GM19455 (cell line): ENCODE measurements at regions not wholly inside any gene's neighbourhood (a gene's known extent, or its start where the extent isn't known, plus 50 kb on each side); places are given as distances from the start of the nearest gene placed in this dataset.

Experiments
- ATAC-seq: cut with Tn5 transposase; IDR thresholded peaks from one replicate; pipeline ENCODE4 v1.9.1; 2021; ENCODE audit not compliant: unreplicated experiment

DNA sequence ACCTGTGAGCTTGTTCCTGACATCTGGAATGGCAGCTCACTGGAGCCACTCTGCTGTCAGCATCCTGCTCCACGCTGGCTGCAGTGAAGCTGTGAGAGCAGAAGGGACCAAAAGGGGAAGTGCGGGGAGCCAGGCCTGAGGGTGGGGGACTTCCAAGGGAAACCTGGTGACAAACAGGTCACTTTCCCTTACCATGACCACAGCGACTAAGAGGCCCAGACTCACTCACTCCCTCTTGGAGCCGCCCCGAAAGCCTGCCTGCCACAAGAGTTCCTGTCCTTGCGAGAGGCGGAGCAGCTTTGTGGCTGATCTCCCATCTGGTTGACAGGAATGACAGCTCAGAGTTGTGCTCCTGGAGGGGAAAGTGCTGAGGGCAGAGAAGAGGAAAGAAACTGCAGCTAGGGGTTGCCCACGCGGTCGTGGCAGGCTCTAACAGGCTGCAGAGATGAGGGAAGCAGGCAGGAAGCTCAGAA lies 183.8 kb upstream of the NTM start:
- ATAC-seq = peak; percentile 80

- ATAC-seq = no peak
Observed at GRCh38 chr11:131190446-131190845, 180.0 kb upstream of the NTM start.

DNA sequence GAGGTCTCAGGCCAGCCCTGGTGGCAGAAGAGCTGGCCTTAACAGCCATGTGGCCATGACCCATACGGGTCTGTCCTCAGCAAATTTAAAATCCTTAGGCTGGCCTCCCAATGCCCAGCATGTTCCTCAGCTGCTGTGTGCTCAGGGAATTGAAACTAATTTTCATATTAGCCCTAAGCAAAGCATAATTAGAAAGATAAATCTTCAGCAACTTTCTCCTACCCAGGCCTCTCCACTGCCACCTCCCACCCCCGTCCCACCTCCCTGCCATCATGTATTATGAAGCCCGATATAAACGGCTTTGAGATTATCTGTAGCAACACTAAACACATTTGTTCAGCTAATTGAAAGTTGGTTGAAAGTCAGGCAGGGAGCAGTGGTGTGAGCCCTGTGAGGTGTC lies 178.8 kb upstream of the NTM start:
- no peak for ATAC-seq

GRCh38 chr11:131192628-131193027 lies 177.8 kb upstream of the NTM start:
- no peak for ATAC-seq

GRCh38 chr11:131193031-131193501 lies 177.3 kb upstream of the NTM start:
- no peak for ATAC-seq

DNA sequence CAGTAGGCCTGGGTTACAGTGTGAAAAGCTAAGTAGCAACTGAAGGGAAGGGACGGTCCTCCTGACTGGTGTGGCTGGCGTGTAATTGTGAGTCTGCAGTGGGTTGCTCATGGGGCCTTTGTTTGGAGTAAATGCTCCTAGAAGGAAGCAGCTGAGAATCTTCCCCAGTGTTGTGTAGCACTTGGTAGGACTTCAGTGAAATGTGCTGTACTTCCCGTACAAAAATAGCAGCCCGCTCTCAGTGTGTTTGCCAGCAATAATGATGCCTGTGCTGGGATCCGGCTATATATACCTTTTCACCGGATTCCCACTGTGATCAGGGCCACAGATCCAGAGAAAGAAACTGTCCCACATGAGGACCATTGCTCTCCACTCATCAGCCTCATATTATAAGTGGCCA lies 175.7 kb upstream of the NTM start:
- ATAC-seq = no peak

DNA sequence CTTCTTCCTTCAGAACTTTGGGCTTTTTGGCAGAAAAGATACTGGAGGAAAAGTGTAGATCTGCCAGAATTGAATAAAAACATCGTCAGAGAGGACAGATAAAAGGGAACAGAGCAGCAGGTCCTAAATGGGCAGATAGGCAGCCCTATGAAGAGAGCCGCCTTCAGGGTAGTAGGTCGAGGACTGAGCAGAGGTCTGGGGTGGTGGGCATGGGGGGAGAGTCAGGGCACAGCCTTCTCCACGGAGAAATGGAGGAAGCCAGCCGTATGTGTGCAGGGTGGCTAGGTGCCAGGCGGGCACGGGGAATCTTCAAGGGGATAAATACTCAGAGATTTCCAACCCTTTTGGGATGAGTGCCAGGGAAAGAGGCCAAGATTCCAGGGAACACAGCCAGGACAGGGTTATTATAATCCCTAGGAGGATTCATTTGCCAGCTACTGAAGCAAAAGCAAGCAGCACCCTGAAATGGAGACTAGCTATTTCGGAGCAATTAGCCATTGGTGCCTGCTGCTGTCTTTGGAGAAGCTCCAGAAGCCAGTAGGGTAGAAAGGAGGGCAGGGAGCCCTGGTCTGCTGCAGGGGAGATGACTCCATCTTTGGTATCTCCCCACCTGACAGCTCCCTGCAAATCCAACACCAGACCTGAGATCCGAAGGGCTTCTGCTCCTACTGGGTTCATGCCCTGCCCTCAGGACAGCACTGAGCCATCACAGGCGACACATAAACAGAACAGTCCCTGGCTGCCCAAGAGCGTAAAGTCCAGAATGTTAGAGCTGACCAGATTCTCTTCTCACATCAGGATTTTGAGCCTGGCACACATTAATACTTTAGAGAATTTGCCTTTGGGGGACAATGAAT lies 174.5 kb upstream of the NTM start:
- ATAC-seq = no peak

DNA sequence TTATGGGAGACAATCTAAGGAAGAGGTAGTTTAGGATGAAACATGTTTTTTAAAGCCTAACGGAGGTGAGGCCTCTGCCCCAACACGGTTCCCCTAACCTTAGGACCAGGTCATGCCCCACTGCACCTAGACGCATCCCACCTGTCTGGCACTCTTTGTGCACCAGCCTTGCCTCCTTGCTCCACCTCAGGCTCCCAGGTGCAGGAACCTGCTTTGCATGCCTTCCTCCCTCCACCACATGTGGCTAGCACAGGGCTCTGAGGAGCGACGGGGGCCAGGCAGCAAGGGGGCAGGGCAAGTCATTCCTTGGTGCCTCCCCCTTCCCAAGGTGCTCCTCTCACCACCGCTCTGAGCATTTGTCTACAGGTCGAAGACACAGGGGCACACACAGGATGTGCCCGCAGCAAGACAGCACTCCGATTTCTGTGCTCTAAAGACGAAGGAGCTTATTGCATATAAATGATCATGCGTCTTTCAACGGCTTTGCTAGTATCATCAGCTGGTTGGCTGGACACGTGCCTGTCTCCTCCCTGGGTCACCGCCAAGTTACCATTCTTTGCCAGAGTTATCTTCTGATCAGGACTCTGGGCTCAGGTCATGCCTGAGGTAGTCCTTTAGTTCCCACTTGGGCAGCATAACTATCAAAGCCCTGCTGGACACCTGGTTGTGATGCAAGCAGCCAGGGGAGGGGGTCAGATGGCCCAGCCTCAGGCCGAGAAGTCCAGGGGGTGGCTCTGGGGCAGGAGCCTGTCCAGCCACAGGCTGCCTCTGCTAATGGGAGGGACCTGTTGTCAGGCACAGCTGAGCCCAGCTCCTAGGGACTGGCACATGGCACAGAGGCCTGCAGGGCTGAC lies 172.0 kb upstream of the NTM start:
- no peak for ATAC-seq

DNA sequence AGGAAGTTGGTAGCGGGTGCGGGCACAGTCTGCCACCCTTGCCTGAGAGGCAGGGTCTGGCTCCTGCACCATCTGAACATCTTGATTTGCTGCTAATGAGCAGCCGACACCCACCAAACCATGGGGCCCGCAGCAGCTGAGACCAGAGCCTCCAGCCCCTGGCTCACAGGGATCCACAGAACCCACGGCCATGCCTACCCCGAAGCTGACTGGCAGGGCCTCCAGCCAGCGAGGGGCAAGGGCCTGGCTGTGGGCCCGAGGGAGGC lies 171.5 kb upstream of the NTM start:
- no peak for ATAC-seq

DNA sequence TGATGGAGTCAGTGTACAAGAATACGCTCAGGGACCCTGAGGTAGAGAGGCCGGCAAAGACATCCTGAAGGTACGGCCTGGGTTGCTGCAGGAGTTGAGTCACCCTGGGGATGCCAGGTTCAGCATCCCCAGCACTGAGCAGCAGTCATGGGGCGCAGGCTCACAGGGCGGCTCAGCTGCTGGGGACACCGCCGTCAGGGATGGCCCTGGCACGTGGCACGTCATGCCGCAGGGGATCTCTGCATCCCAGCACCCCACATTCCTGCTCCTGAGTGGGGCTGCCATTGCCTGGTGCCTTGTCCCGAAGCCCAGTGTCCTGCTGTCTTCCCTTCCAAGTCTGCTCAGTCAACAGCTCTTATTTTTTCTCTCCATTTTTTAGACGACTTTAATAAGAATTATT lies 168.7 kb upstream of the NTM start:
- no peak for ATAC-seq

- no peak for ATAC-seq
Observed at GRCh38 chr11:131203040-131203439, 167.4 kb upstream of the NTM start.

GRCh38 chr11:131204282-131204681 lies 166.1 kb upstream of the NTM start:
- no peak for ATAC-seq

DNA sequence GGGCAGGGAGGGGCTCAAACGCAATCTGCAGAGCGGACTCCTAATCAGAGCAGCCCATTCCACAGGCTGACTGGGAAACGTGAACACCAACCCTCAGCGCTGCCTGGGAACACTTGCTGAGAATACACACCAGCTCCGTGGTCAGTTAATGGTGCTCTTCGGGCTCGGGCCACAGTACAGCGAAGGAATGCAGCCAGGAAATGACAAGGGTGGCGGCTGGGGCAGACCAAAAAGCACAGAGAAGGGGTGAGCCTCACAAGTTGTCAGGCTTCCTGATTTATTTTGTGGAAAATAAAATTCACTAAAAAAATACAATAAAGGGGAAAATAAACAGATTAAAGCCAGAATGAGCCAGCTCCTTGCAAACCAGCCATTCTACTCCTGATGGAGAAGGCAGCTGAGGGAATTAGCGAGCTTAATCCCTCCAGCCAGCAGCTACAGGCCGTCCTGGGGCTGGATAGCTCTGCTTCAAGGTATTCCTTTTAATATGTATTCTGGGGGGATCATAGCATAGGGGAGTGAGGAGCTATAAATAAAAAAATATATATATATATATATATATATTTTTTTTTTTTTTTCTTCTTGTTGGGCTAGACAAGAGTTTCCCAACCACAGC lies 165.5 kb upstream of the NTM start:
- ATAC-seq = no peak

DNA sequence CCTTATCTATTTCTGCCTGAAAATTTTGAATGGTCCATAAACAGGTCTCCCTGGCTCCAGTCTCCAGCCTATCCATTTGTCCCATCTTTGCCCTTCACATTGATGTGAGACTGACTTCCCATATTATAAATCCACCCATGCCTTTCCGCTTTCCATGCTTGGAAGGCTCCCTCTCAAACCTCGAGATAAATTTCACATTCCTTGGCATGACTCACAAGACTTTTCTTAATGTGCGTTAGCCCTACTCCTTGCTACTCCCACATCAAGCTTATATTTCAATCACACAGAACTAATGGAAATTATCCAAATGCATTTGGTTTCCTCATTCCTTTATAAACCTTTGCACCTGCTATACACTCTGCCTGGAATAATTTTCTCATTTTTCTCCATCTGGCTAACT lies 163.7 kb upstream of the NTM start:
- ATAC-seq = no peak

DNA sequence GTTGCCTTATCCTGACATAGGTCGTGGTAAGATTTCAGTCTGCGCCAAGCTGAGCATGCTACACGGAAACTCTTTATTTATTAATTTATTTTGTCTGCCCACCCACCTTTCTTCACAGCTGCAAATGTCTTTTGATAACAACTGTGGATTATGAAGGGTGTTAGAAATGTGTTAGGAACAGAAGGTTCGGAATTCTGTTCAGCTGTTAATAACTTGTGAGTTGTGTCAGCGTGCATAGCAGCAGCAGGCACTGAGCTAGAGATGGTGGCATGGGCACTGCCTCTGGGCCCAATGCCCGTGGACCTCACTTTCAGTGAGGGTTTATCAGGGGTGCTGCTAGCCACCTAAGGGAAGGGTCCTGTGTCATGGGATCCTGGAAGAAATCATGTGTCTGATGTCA lies 162.5 kb upstream of the NTM start:
- no peak for ATAC-seq

DNA sequence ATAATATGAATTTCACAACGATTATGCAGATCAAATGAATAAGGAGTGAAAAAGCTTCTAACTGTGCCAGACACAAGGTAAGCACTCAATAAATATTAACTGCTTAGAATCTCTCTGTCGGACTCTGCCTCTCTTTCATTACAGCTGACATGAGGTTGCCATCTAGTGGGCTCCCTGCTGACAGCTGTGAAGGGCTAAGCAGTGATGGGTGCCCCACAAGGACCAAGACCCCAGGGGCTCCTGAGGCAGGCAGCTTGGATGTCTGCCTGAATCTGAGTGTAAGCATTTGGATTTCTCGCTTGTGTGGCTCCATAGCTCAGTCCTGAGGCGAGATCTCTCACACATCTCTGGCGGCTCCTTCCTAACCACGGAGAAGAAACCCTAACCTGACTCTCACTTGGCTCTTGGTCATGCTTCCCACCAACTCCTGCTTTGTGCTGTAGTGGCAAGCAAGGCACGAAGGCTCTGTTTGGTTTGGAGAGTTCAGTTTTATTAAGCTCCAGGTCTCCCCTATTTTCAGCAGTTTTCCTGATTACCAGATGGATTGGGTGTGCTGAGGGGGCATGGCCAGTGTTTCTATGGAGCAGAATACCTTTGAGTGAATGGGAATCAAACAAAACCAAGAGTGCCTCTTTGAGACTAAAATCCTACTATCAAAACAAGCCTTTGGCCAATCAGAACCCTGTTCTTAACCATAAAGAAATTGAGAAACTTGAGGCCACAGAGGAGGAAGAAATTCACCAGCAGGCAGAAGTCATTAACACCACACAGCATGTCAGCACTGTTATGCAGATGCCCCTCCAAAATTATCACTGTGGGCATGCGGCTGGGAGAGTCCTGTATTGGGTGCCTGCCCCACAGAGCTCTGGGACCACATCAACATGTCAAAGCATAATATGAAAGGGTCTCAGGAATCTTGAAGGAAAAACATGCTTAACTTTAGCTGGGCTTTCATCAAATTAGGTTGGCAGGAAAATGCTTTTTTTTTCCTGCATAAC lies 152.8 kb upstream of the NTM start:
- ATAC-seq = no peak

GRCh38 chr11:131218542-131218941 lies 151.9 kb upstream of the NTM start:
- ATAC-seq = no peak

DNA sequence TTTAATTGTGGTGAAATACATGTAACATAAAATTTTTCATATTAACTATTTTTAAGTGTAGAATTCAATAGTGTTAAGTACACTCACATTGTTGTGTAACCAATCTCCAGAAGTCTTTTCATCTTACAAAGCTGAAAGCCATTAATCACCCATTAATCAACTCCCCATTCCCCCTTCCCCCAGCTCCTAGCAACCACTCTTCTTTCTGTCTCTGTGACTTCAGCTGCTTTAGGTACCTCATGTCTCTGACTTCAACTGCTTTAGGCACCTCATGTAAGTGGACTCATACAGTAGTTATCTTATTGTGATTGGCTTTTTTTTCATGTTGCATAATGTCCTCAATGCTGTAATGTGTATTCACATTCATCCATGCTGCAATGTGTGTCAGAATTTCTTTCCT lies 150.8 kb upstream of the NTM start:
- no peak for ATAC-seq

- no peak for ATAC-seq
Observed at GRCh38 chr11:131223198-131223991, 147.0 kb upstream of the NTM start.

- no peak for ATAC-seq
Observed at GRCh38 chr11:131228378-131228777, 142.0 kb upstream of the NTM start.
